Eye (tissue), 1 donor: ENCODE measurements at regions not wholly inside any gene's neighbourhood (a gene's known extent, or its start where the extent isn't known, plus 50 kb on each side); places are given as distances from the start of the nearest gene placed in this dataset.

Experiments
- DNase-seq: peaks from one replicate; pipeline ENCODE4 v3.0.0-alpha.2; 2015

DNA sequence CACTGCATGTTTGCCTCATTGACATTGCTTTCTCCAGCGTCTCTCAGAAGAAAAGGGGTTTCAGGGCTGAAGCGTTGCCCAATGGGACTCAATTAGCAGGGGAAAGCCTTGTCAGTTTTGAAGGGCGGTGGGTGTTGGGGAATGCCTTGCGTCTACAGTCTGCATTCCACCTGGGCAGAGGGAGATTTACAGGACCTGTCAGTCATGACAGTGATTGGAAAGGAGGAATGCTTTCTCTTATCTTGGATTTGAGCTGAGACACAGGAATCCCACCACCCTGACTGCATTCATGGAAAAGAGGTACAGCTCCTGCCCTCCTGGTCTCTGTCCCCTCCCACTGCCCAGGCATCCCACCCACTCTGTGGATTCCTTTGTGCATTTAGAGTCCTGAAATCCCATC lies 123.9 kb downstream of the ACKR3 start:
- DNase-seq: no peak

DNA sequence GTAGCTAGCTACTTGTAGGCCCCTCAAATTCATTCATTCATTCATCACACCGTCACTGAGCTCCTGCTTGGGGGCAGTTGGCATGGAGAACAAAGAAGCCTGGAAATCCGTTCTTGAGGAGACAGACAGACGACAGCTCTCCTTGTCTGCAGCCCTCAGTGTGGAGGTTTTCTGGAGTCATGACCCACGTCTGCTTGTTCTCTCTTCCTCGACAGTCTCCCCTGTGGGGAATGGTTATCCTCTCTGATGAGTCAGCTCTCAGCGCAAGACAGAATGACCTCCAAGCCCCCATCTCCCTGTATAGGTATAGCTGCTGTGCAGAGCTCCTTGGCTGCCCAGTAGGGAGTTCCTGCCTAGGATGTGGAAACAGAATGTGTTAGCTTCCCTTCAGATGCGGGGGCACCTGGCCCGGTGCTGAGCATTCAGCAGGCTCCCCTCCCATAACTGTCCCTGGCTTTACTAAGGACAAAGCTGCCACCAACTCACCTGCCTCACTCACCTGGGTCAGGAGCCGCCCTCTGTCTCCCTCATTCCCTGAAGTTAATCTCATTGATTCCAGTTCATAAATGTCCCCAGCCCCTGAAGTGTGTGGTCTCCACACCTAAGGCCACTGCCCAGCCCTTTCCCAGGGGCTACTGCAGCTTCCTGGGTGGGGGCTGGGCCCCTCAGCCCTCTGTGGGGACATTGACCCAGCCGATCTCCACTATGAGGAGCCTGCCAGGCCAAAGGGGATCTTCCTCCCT lies 124.7 kb downstream of the ACKR3 start:
- DNase-seq: no peak

DNA sequence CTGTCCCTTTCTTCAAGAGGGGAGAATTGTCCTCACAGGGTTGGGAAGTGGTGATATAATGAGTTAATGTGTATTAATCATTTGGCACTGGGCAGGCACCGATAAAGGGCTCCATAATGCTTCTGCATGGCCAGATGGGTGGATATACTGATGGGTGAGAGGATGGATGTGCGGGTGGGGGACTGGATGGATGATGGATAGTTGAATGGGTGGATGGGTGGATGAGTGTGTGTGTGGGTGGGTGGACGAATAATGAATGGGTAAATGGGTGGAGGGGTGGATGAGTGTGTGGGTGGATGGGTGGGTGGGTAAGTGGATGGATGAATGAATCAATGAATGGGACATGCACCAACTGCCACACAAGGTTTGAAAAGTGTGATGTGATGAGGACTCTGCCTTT lies 127.2 kb downstream of the ACKR3 start:
- no peak for DNase-seq

DNA sequence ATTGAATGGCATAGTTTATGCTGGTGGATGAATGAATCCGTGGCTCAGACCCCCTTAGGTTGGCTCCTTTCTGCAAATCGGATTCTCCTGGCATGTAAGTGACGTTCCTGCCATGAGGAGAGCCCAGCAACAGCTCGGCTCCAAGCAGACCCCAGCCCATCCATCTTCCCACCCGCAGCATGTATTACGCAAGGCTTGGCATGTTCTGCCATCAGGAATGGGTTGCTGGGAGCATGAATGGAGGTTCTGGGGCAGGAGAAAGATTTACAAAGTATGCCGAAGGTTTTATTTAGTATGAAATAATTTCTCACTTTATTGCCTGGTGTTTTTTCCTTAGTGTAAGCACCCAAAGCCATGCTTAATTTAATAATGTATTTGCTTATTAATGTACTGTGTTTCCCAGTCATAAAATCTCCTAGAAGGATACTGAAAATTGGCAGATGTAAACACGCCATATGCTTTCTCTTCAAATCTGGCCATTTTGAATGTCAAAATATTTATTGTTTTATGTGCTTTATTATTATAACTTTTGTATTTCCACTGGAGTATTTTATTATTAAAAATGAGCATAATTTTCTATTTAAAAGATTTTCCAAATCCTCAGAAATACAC lies 128.5 kb downstream of the ACKR3 start:
- no peak for DNase-seq

DNA sequence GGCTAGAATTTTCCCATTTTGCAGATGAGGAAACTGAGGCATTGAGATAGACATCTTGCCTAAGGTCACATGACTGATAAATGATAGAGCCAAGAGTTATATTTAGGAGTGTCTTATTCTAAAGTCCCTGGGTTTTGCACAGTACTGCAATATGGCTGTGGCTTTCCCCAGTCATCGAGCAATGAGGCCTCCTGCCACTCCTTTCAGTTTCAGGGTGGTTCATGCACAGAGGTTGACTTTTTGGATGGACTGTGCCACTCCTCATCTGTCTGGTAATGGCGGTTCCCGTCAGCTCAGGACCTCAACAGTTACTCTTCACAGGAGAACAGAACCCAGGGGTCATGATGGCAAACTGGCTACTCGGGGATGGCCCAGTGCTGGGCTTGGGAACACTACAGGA lies 131.1 kb downstream of the ACKR3 start:
- DNase-seq: no peak

DNA sequence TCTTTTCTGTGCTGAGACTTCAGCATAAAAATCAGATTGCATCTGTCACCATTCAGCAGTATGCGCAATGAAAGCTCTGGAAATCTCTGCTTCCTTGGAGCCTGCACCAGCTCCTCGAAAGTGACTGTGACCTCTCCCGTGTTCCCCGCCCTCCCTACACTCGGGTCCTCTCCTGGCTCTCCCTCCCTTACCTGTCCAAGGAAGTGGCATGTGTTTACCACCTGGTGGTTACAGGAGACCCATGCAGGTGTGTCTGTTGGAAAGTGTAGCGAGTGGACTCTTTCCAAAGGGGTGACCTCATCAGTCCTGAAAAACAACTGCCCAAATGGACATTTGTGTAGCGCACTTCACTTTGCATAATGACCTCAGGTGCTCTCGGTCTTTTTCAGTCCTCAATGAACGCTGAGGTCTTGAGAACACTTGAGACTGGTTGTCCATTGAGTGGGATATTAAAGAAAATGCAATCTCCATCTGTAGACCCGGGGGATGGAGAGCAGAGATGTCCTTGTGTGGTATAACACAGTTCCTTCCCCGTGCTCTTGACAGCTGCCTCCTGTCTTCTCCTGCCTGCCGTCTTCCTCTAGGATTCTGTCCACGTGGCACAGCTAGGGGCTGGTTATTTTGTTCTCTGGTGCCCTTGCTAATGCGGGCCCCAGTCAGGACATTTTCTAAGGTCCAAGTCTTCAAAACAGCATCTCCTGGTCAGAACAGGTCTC lies 133.2 kb downstream of the ACKR3 start:
- no peak for DNase-seq

DNA sequence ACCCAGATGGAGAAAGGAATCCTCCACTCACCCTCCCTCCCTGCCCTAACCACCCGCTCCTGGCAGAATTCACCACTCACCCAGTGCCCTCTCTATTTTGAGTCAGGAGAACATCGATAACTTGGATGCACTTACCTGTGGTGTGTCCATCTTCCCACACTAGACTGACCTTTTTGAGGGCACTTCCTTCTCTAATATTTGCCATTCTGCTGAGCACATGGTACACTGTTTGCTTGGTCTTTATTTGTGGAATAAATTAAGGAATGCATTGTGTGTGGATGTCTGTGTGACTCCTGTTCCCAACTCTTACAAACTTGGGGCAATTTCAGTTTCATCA lies 133.7 kb downstream of the ACKR3 start:
- no peak for DNase-seq

DNA sequence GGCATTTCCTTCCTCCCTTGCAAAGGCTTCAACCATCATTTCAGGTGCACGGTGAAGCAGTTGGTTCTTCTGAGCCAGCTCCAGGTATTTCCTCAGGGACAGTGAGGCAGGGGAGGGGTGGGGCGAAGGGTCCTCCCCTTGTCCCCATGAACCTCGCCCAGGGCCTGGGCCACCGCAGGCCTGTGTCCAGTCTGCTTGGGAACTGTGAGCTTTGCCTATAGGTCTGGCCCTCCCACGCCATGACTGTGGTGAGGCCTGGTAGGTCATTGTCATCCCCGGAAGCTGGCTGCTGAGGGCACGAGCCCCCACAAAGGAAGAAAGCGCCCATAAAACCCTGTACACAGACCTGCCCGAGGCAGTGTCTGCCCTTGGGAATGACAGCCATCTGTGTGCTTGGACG lies 134.3 kb downstream of the ACKR3 start:
- DNase-seq: no peak

DNA sequence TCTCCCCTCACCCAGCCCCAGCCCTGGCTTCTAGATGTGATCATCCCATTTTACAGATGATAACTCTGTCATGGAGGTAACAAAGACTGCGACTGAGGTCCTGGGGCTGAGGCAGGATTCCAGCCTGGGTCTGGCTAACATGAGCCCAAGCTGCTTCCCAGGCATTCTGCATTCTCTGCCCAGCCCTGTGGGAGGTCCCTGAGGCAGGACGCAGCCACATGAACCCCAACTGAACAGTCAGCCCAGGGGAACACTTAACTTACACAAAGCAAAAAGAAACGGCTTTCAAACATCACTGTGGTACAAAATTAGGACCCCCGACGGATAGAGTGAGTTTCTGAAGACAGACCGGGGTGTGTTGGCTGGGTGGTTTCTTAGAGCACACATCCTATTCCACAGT lies 135.3 kb downstream of the ACKR3 start:
- DNase-seq: no peak

DNA sequence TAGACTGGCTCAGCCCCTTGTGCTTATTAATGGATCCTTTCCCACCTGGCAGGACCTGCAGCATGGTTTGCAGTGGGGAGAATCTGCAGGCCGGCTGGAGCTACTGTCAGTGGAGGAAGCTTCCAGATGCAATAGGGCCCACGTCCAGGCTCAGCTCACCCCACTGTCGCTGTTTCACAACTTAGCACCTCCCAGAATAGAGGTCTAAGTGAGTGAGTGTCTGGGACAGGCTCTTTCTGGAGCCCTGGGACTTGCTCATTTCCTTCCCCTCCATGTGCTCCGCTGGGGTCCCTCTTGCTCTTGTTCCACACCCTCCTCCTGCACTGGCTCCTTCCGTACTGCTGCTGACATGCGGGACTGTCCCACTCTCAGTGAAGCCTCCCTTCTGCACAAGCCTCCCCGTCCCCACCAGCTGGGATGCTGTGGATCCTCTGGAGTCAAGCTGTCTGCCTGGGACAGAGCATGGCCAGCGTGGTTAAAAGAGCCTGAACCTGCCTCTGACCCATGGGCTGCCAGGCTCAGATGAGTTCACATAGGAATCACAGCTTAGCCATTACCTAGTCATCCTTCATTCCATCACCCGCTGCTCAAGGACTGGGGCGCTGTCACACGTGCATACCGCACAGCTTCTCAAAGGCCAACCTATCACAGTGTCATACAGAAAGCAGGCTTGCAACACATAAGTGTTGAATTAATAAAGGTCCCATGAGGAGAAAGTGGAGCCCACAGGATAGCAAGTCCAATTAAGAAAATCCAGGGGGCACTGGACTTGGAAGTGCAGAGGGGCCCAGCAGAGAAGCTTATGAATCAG lies 135.9 kb downstream of the ACKR3 start:
- no peak for DNase-seq

DNA sequence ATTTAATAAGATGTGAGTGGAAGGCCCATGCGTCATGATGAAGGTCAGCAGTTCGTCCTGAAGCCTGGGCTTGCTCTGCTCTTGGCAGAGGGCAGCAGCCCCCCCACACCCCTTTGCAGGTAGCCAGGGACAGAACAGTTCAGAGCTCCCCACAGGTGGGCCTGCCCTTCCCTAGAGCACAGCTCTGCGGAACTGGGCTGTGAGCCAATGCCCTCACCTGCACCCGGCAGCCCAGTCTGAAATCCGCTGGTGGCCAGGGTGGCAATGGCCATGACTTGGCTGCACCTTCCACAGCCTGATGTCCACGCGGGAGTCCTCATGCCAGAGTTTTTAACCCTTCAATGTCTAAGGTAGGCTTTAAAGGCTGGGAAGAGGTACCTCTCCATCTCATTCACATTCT lies 136.7 kb downstream of the ACKR3 start:
- no peak for DNase-seq

DNA sequence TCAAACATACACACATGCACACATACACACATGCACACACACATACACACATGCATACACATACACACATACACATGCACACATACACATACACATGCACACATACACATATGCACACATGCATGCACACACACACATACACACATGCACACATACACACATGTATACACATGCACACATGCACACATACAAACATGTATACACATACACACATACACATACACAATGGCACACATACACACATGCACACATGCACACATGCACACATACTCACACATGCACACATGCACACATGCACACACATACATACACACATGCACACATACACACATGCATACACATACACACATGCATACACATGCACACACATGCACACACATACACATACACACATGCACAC lies 137.2 kb downstream of the ACKR3 start:
- no peak for DNase-seq

DNA sequence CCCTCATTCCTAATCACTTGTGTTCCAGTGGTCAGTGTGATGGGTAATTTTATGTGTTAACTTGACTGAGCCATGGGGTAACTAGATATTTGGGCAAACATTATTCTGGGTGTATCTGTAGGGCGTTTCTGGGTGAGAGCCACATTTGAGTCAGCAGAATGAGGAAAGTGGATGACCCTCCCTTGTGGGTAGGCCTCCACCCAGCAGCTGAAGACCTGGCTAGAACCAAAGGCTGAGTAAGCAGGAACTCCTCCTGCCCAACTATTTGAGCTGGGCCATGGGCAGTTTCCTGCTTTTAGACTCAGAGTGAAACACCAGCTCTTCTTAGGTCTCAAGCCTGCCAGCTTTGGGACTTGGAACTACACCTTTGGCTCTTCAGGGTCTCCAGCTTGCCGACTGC lies 141.8 kb downstream of the ACKR3 start:
- no peak for DNase-seq

DNA sequence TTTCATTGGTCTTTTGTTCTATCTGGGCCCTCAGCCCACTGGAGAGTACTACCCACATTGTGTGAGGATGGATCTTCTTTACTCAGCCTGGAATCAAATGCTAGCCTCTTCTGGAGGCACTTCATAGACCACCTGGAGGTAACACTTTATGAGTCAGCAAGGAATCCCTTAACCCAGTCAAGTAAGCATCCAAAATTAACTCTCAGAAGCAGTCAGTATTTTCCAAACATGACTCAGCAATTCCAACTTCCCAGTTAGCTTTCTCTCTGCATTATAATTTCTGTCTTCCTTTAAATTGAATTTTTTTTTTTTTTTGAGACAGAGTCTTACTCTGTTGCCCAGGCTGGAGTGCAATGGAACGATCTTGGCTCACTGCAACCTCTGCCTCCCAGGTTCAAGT lies 142.7 kb downstream of the ACKR3 start:
- DNase-seq: no peak

DNA sequence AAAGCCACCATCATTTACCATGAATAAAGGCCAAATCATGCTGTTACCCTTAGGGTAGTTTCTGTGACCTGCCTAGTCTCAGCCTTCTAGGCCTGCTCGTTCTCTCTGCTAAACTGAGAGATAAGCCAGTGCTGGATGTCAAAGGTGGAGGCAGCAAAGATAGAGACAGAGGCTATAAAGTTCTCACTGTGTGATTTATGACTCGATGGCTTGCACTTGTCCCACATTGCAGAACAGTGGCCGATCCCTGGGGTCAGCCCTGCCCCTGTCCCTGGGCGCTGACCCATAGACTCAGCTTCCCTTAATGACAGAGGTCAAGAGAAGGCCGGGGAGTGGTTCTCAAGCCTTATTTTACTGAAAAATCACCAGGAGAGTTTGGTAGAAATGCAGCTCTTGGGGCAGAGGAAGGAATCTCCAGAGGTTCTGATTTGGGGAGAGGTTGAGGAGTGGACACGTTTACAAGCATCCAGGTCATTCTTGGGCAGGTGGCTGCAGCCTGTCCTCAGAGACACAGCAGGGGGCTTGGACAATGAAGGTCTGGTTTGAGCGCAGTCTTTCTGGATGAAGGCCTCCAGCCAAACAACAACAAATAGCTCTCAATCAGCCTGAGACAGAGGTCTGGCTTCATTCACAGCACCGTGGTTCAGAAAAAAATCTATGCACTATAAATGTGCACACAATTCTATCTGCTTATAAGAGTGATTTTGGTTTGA lies 143.5 kb downstream of the ACKR3 start:
- no peak for DNase-seq

DNA sequence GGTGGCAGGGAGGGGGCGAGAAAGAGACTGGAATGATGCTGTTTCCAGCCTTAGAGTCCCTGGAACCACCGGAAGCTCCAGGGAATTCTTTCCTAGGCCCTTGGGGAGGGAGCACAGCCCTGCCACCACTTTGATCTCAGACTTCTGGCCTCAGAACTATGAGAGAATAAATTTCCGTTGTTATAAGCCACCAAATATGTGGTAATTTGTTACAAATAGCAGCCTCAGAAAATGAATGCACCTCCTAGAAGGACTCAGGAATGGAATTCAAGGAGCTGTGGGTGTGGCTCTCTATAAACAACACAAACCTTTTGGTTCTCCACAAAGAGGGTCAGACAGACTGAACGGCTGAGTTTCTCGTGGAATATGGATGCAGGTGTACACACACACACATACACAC lies 144.5 kb downstream of the ACKR3 start:
- DNase-seq: no peak

DNA sequence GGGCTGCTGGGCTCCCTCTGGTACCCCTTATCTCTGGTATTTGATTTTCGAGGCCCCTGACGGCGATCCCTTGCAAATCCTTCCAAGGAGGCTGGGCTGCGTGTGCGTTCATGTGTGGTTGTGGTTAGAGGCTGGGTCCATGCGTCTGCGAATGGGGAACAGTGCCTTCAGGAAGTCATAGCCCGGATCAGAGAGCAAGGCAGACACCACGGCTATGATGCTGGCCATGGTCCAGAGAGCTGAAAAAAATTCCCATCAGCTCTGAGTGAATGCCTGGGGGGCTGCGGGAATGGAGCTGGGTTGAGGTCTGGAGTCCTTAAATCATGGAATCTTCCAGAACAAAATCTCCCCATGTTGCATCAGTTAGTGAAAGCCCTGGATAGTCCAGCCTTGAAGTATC lies 145.5 kb downstream of the ACKR3 start:
- DNase-seq: peak; percentile 70

DNA sequence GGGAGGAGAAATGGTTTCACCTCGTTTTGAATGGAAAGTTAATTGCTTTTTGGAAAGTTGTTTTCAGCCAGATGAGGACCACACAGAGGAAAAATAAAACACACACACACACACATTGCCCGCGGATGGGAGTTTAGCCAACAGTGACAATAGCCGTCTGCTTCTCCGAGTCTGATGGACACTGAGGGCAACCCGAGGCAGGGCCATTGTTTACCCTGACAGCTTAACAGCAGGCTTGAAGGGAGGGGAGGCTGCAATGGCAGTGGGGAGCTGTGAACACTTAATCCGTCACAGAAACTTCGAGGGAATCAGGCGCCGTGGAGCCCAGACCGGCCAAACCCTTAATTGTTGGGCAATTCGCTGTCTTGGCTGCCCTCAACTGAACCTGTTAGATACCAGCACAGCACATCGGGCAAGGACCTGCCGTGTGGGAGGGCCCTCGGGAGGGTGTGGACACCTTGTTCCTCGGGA lies 145.9 kb downstream of the ACKR3 start:
- peak; percentile 79 for DNase-seq

DNA sequence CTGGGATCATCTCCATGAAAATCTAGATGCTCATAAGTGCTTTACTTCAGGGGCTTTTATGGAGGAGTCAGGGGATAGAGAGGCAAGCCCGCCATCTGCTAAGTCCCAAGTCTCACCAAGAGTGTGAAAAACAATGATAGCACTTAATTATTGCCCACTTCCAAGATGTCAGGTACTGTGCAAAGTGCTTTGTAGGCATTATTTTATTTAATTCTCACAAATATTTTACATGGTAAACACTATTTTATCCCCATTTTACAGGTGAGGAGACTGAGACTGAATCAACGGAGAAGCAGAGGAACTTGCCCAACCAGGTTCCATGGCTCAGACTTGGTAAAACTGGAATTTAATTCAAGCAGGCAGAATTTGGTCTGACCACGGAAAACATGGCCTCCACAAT lies 147.5 kb downstream of the ACKR3 start:
- no peak for DNase-seq

DNA sequence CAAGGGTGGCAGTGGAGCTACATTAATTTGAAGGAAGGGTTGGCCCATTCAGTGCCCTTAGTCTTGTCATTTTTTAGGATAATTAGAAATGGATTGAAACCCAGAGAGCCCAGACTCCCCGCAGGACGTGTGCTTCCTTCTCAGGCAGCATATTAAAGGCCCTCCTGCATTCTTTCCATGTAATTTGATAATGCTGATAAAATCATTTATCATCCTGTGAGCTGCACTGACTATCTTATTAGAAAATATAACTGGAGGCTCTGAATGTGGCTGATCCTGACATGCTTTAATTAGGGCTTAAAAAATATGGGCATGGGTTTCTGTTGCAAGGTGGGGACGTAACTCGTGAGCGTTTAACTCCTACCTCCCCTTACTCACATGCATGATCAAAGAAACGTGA lies 148.1 kb downstream of the ACKR3 start:
- DNase-seq: no peak

DNA sequence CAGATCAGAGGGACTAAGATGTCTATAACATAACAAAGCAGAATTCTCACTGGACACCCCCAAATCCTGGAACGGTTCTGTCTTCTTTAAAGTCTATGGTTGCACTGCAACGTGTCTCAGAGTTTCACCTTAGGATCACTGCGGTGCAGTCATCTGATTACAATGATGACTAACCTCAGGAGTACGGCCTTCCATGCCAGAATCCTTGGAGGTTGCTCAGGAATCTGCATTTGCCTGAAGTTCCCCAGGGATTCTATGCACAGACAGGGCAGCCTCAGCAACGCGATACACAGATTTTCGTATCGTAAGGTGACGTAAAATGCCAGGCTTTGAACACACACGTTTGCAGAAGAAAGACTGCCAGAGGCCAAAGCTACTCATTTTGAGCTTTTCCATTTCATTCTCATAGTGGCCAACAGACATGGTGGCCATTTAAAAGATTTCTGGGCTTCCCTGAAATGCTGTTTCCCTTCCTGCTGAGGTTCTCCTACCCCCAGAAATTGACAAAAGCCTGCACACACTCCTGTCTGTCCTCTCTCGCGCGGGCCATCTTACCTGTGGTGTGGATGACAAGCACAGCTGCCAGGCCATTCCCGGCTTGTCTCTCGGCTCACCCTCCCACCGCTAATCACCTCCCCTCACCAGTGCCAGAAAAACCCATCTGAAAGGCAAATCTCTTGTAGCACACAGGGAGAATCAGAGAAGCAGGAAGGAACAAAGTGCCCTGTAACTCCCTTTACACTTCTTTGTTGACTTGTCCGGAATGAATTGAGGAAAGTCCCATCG lies 148.8 kb downstream of the ACKR3 start:
- no peak for DNase-seq

DNA sequence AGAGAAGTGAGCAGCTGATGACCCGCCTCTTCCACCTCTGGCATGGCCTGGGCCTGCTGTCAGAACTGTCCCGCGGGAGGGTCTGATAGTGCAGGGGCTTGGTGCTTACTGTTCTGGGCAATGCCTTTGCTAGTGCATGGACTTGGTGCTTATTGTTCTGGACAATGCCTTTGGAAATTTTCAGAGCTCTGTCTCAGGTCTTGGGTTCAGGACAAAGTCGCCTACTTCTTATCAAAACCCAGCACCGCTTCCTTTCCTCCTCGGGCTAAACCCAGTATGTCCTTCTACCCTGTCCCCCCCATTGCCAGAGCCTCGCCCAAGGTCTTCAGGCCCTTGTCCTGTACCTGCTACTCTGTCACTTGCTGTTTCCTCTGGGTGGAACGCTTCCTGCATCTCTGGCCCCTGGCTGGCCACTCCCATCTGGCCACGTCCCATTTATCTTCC lies 149.6 kb downstream of the ACKR3 start:
- DNase-seq: no peak
